GM12891 (cell line): ENCODE measurements at regions not wholly inside any gene's neighbourhood (a gene's known extent, or its start where the extent isn't known, plus 50 kb on each side); places are given as distances from the start of the nearest gene placed in this dataset.
"Not testable (repeated sequence)": the region's sequence is repeated elsewhere in the genome, so short reads cannot be mapped to it uniquely, and the experiment has no call there.

Source experiments
- PAX5 ChIP-seq: IDR thresholded peaks from 2 replicates; pipeline ENCODE4 v1.6.1; 2011; ENCODE audit warnings: low read length, moderate library complexity, mild to moderate bottlenecking; ENCODE audit not compliant: insufficient read depth, severe bottlenecking
- POLR2A ChIP-seq: IDR thresholded peaks from 2 replicates; pipeline ENCODE4 v1.6.1; 2011; ENCODE audit warnings: low read depth, low read length, control low read depth
- POLR2AphosphoS5 ChIP-seq: IDR thresholded peaks from 2 replicates; pipeline ENCODE4 v1.6.1; 2011; ENCODE audit warnings: low read depth, low read length, control low read depth
- SPI1 ChIP-seq: IDR thresholded peaks from 2 replicates; pipeline ENCODE4 v1.6.1; 2011; ENCODE audit warnings: low read depth, low read length, control low read depth
- TAF1 ChIP-seq: IDR thresholded peaks from 2 replicates; pipeline ENCODE4 v1.6.1; 2011; ENCODE audit warnings: low read depth, low read length, control low read depth

GRCh38 chr7:6974876-6975275, 148.8 kb upstream of the CCZ1B start:
- TF ChIP-seq POLR2AphosphoS5, TAF1, POLR2A, SPI1, PAX5: not testable (repeated sequence)
